GM12874 (cell line): ENCODE measurements at regions not wholly inside any gene's neighbourhood (a gene's known extent, or its start where the extent isn't known, plus 50 kb on each side); places are given as distances from the start of the nearest gene placed in this dataset.

ENCODE experiments used
- CTCF ChIP-seq: IDR thresholded peaks from 2 replicates; pipeline ENCODE4 v1.5.1; 2011; ENCODE audit warnings: low read depth, mild to moderate bottlenecking, control low read depth, low read length, moderate library complexity; ENCODE audit not compliant: insufficient read depth

GRCh38 chr17:83161298-83162034 lies 82.1 kb downstream of the METRNL start:
- no peak for TF ChIP-seq CTCF

- TF ChIP-seq CTCF: no peak
These were observed 82.8 kb downstream of the METRNL start for GRCh38 chr17:83162035-83162745.

- no peak for TF ChIP-seq CTCF
These were observed 85.1 kb downstream of the METRNL start for GRCh38 chr17:83164490-83164889.

GRCh38 chr17:83170571-83171260 lies 91.3 kb downstream of the METRNL start:
- TF ChIP-seq CTCF: no peak

GRCh38 chr17:83171661-83172060 lies 92.3 kb downstream of the METRNL start:
- no peak for TF ChIP-seq CTCF

- no peak for TF ChIP-seq CTCF
These were observed 94.5 kb downstream of the METRNL start for GRCh38 chr17:83173914-83174361.

GRCh38 chr17:83174362-83175118 lies 95.1 kb downstream of the METRNL start:
- no peak for TF ChIP-seq CTCF
